Stimulated activated CD4-positive, alpha-beta T cell treated with anti-CD3 and anti-CD28 coated beads, Interleukin-1b, Interleukin-23, amount 100 ng/mL, for 48 hours (primary cell): ENCODE measurements at regions not wholly inside any gene's neighbourhood (a gene's known extent, or its start where the extent isn't known, plus 50 kb on each side); places are given as distances from the start of the nearest gene placed in this dataset.
"Not testable (repeated sequence)": the region's sequence is repeated elsewhere in the genome, so short reads cannot be mapped to it uniquely, and the experiment has no call there.

ENCODE experiments used
- DNase-seq: peaks from one replicate; pipeline ENCODE4 v3.0.0-alpha.2; 2020

GRCh38 chr3:28971156-28971555, 309.7 kb upstream of the RBMS3 start:
- DNase-seq = no peak

DNA sequence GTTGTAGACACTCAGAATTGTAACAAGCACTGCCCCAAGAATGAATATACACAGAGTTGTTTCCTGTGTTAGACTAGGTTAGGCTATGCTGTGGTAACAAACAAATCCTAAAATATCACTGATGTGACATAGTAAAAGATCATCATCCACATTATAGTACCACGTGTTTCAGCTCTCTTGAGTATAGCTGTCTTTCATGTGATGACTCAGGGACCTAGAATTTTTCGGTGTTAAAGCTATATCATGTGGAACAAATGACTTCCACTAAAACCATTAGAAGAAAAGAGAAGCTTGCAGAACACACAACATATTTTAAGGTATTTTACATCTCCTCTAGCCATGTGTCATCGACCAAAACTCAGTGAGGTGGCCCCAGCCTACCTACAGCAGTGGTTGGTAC, 307.9 kb upstream of the RBMS3 start:
- DNase-seq = no peak

GRCh38 chr3:28973609-28974008, 307.3 kb upstream of the RBMS3 start:
- DNase-seq = no peak

DNA sequence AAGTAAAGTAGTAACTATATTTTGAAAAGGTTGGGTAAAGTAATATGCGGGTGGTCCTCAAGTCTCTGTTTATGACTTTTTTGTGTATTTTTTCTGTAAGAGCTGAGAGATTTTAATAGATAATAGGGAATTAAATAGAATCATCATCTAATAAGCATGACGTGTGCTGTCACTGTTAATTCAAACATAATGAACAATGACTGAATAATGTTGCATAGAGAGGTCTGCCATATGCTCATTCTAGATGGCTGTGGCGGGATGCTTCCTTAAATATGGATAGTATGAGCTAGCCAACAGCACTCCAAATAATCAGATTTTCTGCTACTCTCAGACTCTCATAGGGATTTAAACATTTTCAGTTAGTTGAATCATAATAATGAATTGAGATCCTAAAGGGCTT, 302.8 kb upstream of the RBMS3 start:
- DNase-seq = no peak

DNA sequence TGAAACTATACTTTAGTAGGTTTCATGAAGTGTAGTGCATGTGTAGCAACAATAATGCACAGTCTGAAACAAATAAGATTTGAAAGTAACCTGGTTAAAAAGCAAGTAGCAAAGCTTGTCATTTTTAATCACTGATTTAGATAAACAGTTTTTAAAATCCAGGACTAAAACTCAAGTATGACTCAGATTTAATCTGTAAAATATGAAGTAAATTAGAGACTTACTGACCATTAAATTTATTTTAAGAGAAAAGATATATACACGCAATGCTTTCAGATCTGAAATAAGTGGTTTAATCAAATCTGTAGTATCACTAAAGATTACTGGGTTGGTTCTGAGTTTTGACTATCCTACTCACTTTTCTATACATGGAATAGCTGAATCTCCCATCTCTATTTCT, 300.7 kb upstream of the RBMS3 start:
- no peak for DNase-seq

GRCh38 chr3:28980631-28981030, 300.2 kb upstream of the RBMS3 start:
- no peak for DNase-seq

GRCh38 chr3:28982906-28983305, 298.0 kb upstream of the RBMS3 start:
- no peak for DNase-seq

DNA sequence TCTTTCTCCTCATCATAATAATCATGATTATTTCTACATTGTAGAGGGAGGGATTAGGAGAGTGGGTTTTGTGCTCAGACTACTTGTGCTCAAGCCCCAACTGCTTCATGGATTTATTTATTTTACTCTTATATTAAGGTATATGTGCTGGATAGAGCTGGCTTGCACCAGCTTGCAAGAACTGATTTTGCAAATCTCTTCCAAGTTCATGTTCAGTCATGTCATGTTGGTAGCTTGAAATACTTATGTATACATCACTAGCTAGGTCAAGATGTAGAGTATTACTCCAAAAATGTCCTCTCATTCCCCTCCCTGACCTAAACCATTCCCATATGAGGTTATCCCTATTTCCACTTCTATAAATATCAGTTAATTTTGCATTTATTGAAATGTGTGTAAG, 293.9 kb upstream of the RBMS3 start:
- DNase-seq = no peak

DNA sequence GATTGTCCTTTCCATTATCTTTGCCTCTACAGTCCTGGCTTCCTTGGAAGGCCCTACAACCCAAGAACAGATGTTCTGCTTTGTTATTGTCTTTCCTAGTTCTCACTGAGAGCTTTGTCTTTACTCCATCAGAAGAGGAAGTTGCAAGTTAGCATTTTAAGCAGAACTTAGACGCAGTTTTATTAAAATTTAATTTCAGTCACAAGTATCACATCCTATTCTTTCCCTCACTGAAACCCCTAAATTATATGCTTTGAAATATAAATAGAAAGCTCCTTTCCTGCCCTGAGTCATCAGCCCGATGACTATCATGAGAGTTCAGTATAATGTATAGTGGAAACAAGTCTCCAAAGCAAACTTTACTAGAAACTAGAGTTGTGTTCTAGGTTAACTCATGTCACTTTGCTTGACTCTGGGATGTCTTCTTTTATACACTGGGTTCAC, 291.2 kb upstream of the RBMS3 start:
- DNase-seq = no peak

GRCh38 chr3:28994161-28994905, 286.5 kb upstream of the RBMS3 start:
- no peak for DNase-seq

DNA sequence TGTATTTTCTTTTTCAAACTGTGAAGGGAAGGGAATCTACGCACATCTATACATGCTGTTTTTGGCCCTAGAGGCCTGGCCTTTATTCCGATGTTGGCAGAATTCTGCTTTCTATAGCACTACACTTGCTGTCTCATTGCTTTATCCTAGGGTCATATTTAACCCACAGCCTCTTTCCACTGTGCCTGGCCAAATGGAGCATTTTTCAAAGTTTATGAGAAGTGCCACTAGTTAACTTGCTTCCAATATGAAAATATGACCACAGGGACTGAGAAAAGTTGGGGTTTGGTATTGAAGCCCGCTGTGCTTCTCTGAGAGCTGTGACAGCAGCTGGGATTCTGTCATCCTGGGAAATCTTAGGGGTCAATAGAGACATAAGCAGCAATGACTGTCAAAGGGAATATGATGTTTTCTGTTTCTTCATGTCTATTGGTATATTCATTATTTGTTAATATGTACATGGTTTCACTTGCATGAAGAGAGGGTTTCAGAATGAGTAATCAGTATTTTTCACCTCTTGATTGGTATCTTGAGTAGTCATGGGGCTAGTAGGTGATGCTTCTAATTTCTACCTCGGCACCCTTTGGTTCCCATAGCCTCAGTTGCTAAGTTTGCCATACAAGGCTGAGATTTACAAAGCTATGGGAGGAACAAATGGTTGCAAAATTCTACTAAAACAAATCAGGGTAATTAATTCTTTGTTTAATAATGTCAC, 275.8 kb upstream of the RBMS3 start:
- DNase-seq = no peak

- DNase-seq = no peak
Measured at GRCh38 chr3:29005862-29006261, 275.0 kb upstream of the RBMS3 start.

DNA sequence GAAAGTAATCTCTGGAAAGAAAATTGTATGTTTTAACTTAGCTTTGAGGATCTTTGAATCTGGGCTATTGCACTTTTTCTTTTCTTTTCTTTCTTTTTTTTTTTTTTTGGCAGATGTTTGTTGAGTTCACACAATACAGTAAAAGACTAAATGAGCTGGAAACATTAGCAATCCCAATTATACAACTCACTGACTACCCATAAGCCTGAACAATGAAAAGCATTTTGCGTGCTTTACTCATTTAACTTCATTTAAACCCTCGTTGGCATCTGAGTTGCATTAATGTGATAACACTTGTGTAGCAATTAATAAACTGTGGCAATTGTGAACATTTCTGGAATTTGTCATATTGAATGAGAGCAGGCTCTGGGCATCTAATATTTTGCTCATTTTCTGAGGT, 269.4 kb upstream of the RBMS3 start:
- no peak for DNase-seq

GRCh38 chr3:29011966-29012365, 268.9 kb upstream of the RBMS3 start:
- DNase-seq = no peak

DNA sequence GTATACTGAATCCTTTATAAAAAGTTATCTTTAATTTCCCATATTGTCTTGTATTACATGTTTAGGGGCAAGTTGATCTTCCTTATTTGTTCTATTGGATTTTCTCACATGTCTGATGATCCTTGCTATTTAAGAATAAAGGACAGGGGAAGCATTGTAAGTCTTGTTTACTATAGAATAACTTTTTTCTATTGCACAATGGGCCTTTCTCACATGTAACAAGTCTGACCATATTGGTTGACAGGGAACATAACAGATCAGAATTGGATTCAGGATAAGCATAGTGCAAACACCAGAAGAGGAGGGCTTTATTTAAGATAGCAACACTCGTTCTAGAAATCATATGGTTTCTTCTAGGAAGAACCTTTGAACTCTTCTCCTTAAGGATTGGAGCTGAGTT, 257.9 kb upstream of the RBMS3 start:
- DNase-seq = no peak

DNA sequence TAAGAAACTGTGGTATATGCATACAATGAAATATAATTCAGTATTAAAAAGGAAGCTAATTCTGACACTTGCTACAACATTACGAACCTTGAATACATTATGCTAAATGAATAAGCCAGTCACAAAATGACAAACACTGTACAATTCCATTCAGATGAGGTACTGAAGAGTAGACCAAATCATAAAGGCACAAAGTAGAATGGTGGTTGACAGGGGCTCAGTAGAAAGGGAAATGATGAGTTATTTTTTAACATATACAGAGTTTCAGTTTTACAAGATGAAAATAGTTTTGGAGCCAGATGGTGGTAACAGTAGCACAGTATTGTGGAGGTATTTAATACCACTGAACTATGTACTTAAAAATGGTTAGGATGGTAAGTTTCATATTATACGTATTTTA, 254.6 kb upstream of the RBMS3 start:
- DNase-seq = no peak

DNA sequence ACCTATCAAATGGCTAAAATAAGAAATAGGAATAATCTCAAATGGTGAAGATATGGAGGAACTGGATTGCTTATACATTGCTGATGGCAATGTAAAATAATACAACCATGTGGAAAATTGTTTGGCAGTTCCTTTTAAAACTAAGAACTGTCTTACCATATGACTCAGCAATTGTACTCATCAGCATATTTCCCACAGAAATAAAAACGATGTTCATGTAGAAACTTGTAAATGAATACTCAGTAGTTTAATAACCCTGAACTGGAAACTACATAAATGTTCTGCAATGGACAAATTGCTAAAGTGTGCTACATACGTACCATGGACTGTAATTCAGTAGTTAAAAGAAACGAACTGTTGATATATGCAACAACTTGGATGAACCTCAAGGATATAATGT, 253.9 kb upstream of the RBMS3 start:
- DNase-seq = no peak

GRCh38 chr3:29031175-29031574, 249.7 kb upstream of the RBMS3 start:
- DNase-seq = not testable (repeated sequence)

DNA sequence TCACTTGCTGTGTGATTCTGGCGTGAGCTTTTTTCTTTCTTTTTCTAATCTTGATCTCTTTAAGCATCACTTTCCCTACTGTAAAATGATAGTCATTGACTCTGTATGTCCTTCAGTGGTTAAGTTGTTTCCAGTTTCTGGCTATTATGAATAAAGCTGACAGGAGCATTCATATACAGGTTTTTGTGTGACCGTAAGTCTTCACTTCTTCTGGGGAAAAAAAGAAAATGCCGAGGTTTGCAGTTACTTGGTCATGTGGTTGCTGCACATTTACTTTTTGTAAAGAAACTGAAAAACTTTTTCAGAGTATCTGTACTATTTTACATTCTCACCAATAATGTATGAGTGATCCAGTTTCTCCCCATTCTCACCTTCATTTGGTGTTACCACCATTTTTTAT, 247.4 kb upstream of the RBMS3 start:
- DNase-seq = no peak

- no peak for DNase-seq
Measured at GRCh38 chr3:29050155-29050554, 230.7 kb upstream of the RBMS3 start.

GRCh38 chr3:29057326-29057725, 223.5 kb upstream of the RBMS3 start:
- no peak for DNase-seq

- DNase-seq = no peak
Measured at GRCh38 chr3:29064085-29064484, 216.8 kb upstream of the RBMS3 start.

GRCh38 chr3:29065211-29065785, 215.6 kb upstream of the RBMS3 start:
- no peak for DNase-seq

DNA sequence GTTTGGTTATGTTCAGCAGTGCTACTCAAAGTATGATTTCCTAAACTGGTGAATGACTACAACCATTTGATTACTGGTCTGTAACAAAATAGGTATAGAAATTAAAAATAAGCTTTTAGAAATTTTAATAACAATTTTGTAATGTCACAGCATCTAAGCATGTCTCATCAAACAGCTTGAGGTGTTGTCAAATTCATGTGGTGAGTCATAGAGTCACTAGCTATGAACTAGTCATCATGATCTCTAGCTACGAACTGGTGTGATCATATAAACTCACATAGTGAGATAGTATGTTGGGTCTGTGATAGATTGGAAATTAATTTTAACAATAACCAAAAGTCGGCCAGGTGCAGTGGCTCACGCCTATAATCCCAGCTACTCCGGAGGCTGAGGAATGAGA, 213.9 kb upstream of the RBMS3 start:
- DNase-seq = no peak
